ENCODE measurements at regions not wholly inside any gene's neighbourhood (a gene's known extent, or its start where the extent isn't known, plus 50 kb on each side); places are given as distances from the start of the nearest gene placed in this dataset.

DNA sequence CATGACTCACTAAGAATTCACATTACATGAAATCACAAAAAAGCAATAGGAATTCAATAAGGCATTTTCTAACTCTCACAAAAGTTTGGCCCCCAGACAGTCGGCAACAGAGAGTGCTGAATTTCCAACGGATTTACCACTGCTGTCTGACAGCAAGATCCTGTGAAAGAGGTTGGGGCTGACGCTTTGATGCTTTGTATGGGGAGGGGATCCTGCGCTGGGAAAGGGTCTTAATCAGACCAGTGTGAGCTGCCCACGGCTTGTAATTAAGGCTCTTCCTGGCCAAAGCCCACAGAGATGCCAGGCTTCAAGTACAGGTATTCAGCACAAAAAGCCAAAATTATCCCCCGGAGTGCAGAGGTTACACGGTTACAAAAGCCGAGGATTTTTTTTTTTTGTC, 66.8 kb upstream of the TMCC3 start:
- TF ChIP-seq FOXP2 (optimal IDR thresholded peaks at IDR 0.05; ENCODE audit: control extremely low read depth, extremely low read length, insufficient read depth): no peak
- TF ChIP-seq EZH2 (IDR thresholded peaks at IDR 0.05): no peak
- no peak for TF ChIP-seq POLR2AphosphoS5 (IDR thresholded peaks at IDR 0.05; ENCODE audit: borderline replicate concordance, low read depth, low read length)
- Histone ChIP-seq H3K36me3 (ENCODE audit: insufficient read depth, low read length) (no peaks in the 10 kb centered on the region), H3K9ac (ENCODE audit: insufficient read length) (no peak overlapping the region), H3K9me3 (ENCODE audit: low read depth, low read length) (no peaks in the 10 kb centered on the region), H3K4me3 (no peak overlapping the region), H3K27ac (no peak overlapping the region)
- DNase-seq (ENCODE audit: low read depth, low spot score): no peak

- no peak for DNase-seq (ENCODE audit: low read depth, low spot score)
- Histone ChIP-seq H3K9ac (ENCODE audit: insufficient read length) (no peak overlapping the region), H3K27ac (no peak overlapping the region), H3K36me3 (ENCODE audit: insufficient read depth, low read length) (no peaks in the 10 kb centered on the region), H3K9me3 (ENCODE audit: low read depth, low read length) (no peaks in the 10 kb centered on the region), H3K4me3 (no peak overlapping the region)
- TF ChIP-seq EZH2 (IDR thresholded peaks at IDR 0.05): no peak
- TF ChIP-seq POLR2AphosphoS5 (IDR thresholded peaks at IDR 0.05; ENCODE audit: borderline replicate concordance, low read depth, low read length): no peak
- TF ChIP-seq FOXP2 (optimal IDR thresholded peaks at IDR 0.05; ENCODE audit: control extremely low read depth, extremely low read length, insufficient read depth): no peak
Measured at GRCh38 chr12:94716339-94716738, 66.0 kb upstream of the TMCC3 start.

GRCh38 chr12:94714378-94715114, 64.2 kb upstream of the TMCC3 start:
- H3K4me3 ChIP-seq: no peak overlapping the region
- DNase-seq (ENCODE audit: low read depth, low spot score): no peak
- TF ChIP-seq POLR2AphosphoS5 (IDR thresholded peaks at IDR 0.05; ENCODE audit: borderline replicate concordance, low read depth, low read length): no peak
- TF ChIP-seq EZH2 (IDR thresholded peaks at IDR 0.05): no peak
- TF ChIP-seq FOXP2 (optimal IDR thresholded peaks at IDR 0.05; ENCODE audit: control extremely low read depth, extremely low read length, insufficient read depth): no peak
- H3K36me3 ChIP-seq (ENCODE audit: insufficient read depth, low read length): no peaks in the 10 kb centered on the region
- no peak overlapping the region for H3K27ac ChIP-seq
- H3K9ac ChIP-seq (ENCODE audit: insufficient read length): no peak overlapping the region
- no peaks in the 10 kb centered on the region for H3K9me3 ChIP-seq (ENCODE audit: low read depth, low read length)

DNA sequence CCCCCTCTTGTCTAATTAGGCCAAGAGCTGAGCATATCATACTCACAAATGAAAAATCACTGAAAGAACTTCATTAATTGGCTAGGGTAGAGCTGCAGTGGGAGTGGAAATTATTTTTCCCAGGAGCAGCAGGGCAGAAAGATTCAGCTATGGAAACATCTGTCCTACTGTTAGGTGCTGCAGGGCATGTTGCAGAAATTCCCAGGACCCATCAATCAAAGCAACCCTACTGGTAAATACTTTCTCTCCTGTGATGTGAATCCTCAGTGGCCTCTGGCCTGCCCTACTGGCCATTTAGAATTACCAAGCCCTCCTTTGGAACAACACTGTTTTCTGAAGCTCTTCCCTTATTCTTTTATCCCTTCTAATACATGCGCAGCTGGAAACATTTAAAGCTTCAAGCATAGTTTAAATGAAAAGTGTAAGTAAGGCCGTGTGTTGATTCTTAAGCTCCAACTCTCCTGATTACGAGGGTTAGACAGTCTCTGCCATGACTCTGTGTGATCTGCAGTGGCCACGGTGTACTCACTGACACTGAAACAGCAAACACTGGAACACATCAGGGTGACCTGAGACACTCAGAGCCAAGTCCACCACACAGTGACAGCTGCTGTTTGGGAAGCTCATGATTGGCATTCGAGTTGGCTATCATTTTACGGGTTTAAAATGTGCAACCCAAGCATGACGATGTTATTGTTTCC, 62.6 kb upstream of the TMCC3 start:
- no peak overlapping the region for H3K4me3 ChIP-seq
- no peak for TF ChIP-seq EZH2 (IDR thresholded peaks at IDR 0.05)
- TF ChIP-seq FOXP2 (optimal IDR thresholded peaks at IDR 0.05; ENCODE audit: control extremely low read depth, extremely low read length, insufficient read depth): no peak
- TF ChIP-seq POLR2AphosphoS5 (IDR thresholded peaks at IDR 0.05; ENCODE audit: borderline replicate concordance, low read depth, low read length): no peak
- H3K36me3 ChIP-seq (ENCODE audit: insufficient read depth, low read length): no peaks in the 10 kb centered on the region
- DNase-seq (ENCODE audit: low read depth, low spot score): no peak
- H3K9me3 ChIP-seq (ENCODE audit: low read depth, low read length): no peaks in the 10 kb centered on the region
- no peak overlapping the region for H3K27ac ChIP-seq
- no peak overlapping the region for H3K9ac ChIP-seq (ENCODE audit: insufficient read length)

- Histone ChIP-seq H3K4me3 (no peak overlapping the region), H3K9me3 (ENCODE audit: low read depth, low read length) (no peaks in the 10 kb centered on the region), H3K9ac (ENCODE audit: insufficient read length) (no peak overlapping the region), H3K36me3 (ENCODE audit: insufficient read depth, low read length) (no peaks in the 10 kb centered on the region), H3K27ac (no peak overlapping the region)
- TF ChIP-seq POLR2AphosphoS5 (IDR thresholded peaks at IDR 0.05; ENCODE audit: borderline replicate concordance, low read depth, low read length) (no peak), EZH2 (IDR thresholded peaks at IDR 0.05) (no peak), FOXP2 (optimal IDR thresholded peaks at IDR 0.05; ENCODE audit: control extremely low read depth, extremely low read length, insufficient read depth) (no peak)
- no peak for DNase-seq (ENCODE audit: low read depth, low spot score)
Measured at GRCh38 chr12:94710933-94711332, 60.6 kb upstream of the TMCC3 start.

DNA sequence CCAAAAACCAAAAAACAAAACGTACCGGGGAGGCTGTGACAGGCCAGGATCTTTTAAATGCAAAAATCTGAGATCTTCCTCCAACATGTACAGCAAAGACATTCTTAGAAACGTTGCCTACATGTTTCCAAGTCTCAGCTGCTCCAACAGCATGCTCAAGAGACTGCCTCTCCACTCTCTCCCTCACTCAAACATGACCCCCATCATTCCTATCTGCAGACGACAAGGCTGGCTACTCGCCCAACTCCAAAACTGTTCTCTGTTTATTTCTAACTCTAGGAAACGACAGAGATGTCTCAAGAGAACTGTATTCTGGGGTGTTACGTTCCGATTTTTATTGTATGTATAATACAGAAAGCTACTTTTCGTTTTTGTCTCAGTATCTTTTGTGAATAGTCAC, 57.5 kb upstream of the TMCC3 start:
- Histone ChIP-seq H3K4me3 (no peak overlapping the region), H3K27ac (no peak overlapping the region), H3K9me3 (ENCODE audit: low read depth, low read length) (no peaks in the 10 kb centered on the region), H3K9ac (ENCODE audit: insufficient read length) (no peak overlapping the region), H3K36me3 (ENCODE audit: insufficient read depth, low read length) (no peaks in the 10 kb centered on the region)
- no peak for TF ChIP-seq FOXP2 (optimal IDR thresholded peaks at IDR 0.05; ENCODE audit: control extremely low read depth, extremely low read length, insufficient read depth)
- no peak for TF ChIP-seq POLR2AphosphoS5 (IDR thresholded peaks at IDR 0.05; ENCODE audit: borderline replicate concordance, low read depth, low read length)
- no peak for TF ChIP-seq EZH2 (IDR thresholded peaks at IDR 0.05)
- no peak for DNase-seq (ENCODE audit: low read depth, low spot score)

DNA sequence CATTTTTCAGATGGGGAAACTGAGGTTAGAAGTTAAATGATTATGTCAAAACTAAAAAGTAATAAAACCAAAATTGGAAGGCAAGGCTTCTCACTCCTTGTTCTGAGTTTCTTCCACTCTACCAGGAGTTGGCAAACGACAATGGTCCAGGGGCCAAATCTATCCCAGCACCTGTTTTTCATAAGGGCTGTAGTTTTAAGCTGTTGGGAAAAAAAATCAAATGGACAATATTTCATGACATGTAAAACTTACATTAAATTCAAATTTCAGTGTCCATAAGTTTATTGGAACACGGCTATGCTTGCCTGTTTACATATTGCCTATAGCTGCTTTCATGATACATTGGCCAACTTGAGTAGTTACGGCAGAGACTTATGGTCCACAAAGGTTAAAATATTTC, 56.7 kb upstream of the TMCC3 start:
- DNase-seq (ENCODE audit: low read depth, low spot score): no peak

GRCh38 chr12:94706250-94706661, 55.9 kb upstream of the TMCC3 start:
- no peak overlapping the region for H3K9ac ChIP-seq (ENCODE audit: insufficient read length)
- no peaks in the 10 kb centered on the region for H3K36me3 ChIP-seq (ENCODE audit: insufficient read depth, low read length)
- H3K4me3 ChIP-seq: no peak overlapping the region
- H3K27ac ChIP-seq: no peak overlapping the region
- no peak for DNase-seq (ENCODE audit: low read depth, low spot score)
- no peak for TF ChIP-seq POLR2AphosphoS5 (IDR thresholded peaks at IDR 0.05; ENCODE audit: borderline replicate concordance, low read depth, low read length)
- no peak for TF ChIP-seq FOXP2 (optimal IDR thresholded peaks at IDR 0.05; ENCODE audit: control extremely low read depth, extremely low read length, insufficient read depth)
- TF ChIP-seq EZH2 (IDR thresholded peaks at IDR 0.05): no peak
- H3K9me3 ChIP-seq (ENCODE audit: low read depth, low read length): no peaks in the 10 kb centered on the region

More for the DNA sequence above, 56.7 kb upstream of the TMCC3 start:
- Histone ChIP-seq H3K27ac (no peak overlapping the region), H3K9ac (ENCODE audit: insufficient read length) (no peak overlapping the region), H3K36me3 (ENCODE audit: insufficient read depth, low read length) (no peaks in the 10 kb centered on the region), H3K4me3 (no peak overlapping the region), H3K9me3 (ENCODE audit: low read depth, low read length) (no peaks in the 10 kb centered on the region)
- TF ChIP-seq POLR2AphosphoS5 (IDR thresholded peaks at IDR 0.05; ENCODE audit: borderline replicate concordance, low read depth, low read length) (no peak), FOXP2 (optimal IDR thresholded peaks at IDR 0.05; ENCODE audit: control extremely low read depth, extremely low read length, insufficient read depth) (no peak), EZH2 (IDR thresholded peaks at IDR 0.05) (no peak)

Data from SK-N-MC (cell line).